ENCODE measurements at regions not wholly inside any gene's neighbourhood (a gene's known extent, or its start where the extent isn't known, plus 50 kb on each side); places are given as distances from the start of the nearest gene placed in this dataset.

GRCh38 chr22:26785932-26786331 is 128.5 kb downstream of the MIAT start:
- no peaks in the 10 kb centered on the region for H3K9me3 ChIP-seq
- DNase-seq, result no peak
- H3K27me3 ChIP-seq, result no peaks in the 10 kb centered on the region
- H3K36me3 ChIP-seq, result no peaks in the 10 kb centered on the region; the same call in 1 of the 2 replicates
- no peak overlapping the region for H3K4me3 ChIP-seq

- no peak for DNase-seq
- Histone ChIP-seq H3K4me3 (no peak overlapping the region), H3K27me3 (no peaks in the 10 kb centered on the region), H3K36me3 (no peaks in the 10 kb centered on the region), H3K9me3 (no peaks in the 10 kb centered on the region)
These were observed 129.0 kb downstream of the MIAT start for GRCh38 chr22:26786398-26786797.

- no peak overlapping the region for H3K4me3 ChIP-seq
- H3K9me3 ChIP-seq, result no peaks in the 10 kb centered on the region
- H3K36me3 ChIP-seq, result no peaks in the 10 kb centered on the region
- DNase-seq, result no peak
- H3K27me3 ChIP-seq, result no peaks in the 10 kb centered on the region
These were observed 132.6 kb downstream of the MIAT start for GRCh38 chr22:26789951-26790350.

DNA sequence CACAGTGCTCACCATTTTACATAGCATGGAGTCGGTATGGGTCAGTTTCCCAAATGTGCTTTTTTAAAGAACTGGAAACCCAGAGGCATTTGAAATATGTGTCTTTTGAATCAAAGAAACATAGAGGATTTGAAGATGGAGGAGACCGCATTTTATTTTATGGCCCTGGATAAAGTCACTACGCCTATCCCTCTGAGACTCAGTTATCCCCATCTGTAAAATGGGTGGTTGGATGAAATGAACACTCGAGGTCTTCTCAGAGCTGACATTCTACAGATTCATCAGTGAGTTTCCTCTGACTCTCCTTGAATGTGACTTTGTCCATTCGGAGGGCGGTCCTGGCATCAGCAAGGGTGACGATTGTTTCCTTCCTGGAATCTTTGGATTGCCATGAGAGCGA is 135.1 kb downstream of the MIAT start:
- no peak for DNase-seq
- Histone ChIP-seq H3K27me3 (no peaks in the 10 kb centered on the region), H3K4me3 (no peak overlapping the region), H3K9me3 (no peaks in the 10 kb centered on the region), H3K36me3 (no peaks in the 10 kb centered on the region)

DNA sequence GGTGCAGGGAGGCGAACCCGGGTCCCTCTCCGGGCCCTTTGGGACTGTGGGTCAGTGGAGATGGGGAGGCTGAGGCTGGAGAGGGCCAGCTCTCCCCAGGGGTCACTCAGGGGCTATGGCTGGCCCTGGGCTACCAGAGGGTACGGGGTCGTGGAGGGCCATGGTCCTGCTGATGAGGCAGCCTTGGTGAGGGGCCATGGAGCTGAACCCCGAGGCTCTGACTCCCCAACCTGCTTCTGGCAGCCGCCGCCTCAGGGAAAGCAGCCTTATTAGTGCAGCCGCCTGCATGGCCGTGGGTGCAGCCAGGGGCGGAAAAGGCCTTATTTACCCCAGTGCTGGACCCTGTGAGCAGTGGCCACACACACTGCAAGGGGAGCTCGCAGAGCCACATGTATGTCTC is 139.4 kb downstream of the MIAT start:
- Histone ChIP-seq H3K27me3 (no peaks in the 10 kb centered on the region), H3K4me3 (no peak overlapping the region), H3K36me3 (no peaks in the 10 kb centered on the region), H3K9me3 (no peaks in the 10 kb centered on the region)
- DNase-seq, result no peak

- Histone ChIP-seq H3K27me3 (no peaks in the 10 kb centered on the region), H3K9me3 (no peaks in the 10 kb centered on the region), H3K4me3 (no peak overlapping the region), H3K36me3 (no peaks in the 10 kb centered on the region)
- no peak for DNase-seq
These were observed 140.5 kb downstream of the MIAT start for GRCh38 chr22:26797910-26798309.

GRCh38 chr22:26798462-26799065 is 141.2 kb downstream of the MIAT start:
- Histone ChIP-seq H3K27me3 (no peaks in the 10 kb centered on the region), H3K9me3 (no peaks in the 10 kb centered on the region), H3K4me3 (no peak overlapping the region), H3K36me3 (no peaks in the 10 kb centered on the region)
- DNase-seq, result no peak

GRCh38 chr22:26800858-26801257 is 143.5 kb downstream of the MIAT start:
- Histone ChIP-seq H3K9me3 (no peaks in the 10 kb centered on the region), H3K27me3 (no peaks in the 10 kb centered on the region), H3K36me3 (no peaks in the 10 kb centered on the region), H3K4me3 (no peak overlapping the region)
- DNase-seq, result peak; percentile 12

- Histone ChIP-seq H3K9me3 (no peaks in the 10 kb centered on the region), H3K36me3 (no peaks in the 10 kb centered on the region), H3K27me3 (no peaks in the 10 kb centered on the region), H3K4me3 (no peak overlapping the region)
- DNase-seq, result no peak
These were observed 144.1 kb downstream of the MIAT start for GRCh38 chr22:26801449-26801848.

- H3K9me3 ChIP-seq, result no peaks in the 10 kb centered on the region
- no peak overlapping the region for H3K4me3 ChIP-seq
- no peak for DNase-seq
These were observed 146.9 kb downstream of the MIAT start for GRCh38 chr22:26804315-26804714.

GRCh38 chr22:26804911-26805539 is 147.6 kb downstream of the MIAT start:
- Histone ChIP-seq H3K9me3 (no peaks in the 10 kb centered on the region), H3K27me3 (no peaks in the 10 kb centered on the region), H3K4me3 (no peak overlapping the region), H3K36me3 (no peaks in the 10 kb centered on the region)
- DNase-seq, result peak; percentile 37

More at GRCh38 chr22:26804315-26804714, 146.9 kb downstream of the MIAT start:
- H3K27me3 ChIP-seq, result no peaks in the 10 kb centered on the region
- H3K36me3 ChIP-seq, result no peaks in the 10 kb centered on the region

- H3K9me3 ChIP-seq, result no peaks in the 10 kb centered on the region
- DNase-seq, result no peak
- H3K36me3 ChIP-seq, result no peaks in the 10 kb centered on the region
These were observed 149.2 kb downstream of the MIAT start for GRCh38 chr22:26806445-26807175.

GRCh38 chr22:26811647-26811992 is 154.2 kb downstream of the MIAT start:
- Histone ChIP-seq H3K4me3 (no peak overlapping the region), H3K27me3 (no peaks in the 10 kb centered on the region), H3K9me3 (no peaks in the 10 kb centered on the region), H3K36me3 (no peaks in the 10 kb centered on the region)
- no peak for DNase-seq

More at GRCh38 chr22:26806445-26807175, 149.2 kb downstream of the MIAT start:
- Histone ChIP-seq H3K4me3 (no peak overlapping the region), H3K27me3 (no peaks in the 10 kb centered on the region)

GRCh38 chr22:26812731-26813130 is 155.3 kb downstream of the MIAT start:
- Histone ChIP-seq H3K36me3 (no peaks in the 10 kb centered on the region), H3K27me3 (no peaks in the 10 kb centered on the region), H3K9me3 (0 out of 2 replicates have a peak, but pooled peaks cover under 1% of the 10 kb centered on the region), H3K4me3 (no peak overlapping the region)
- DNase-seq, result no peak

- Histone ChIP-seq H3K4me3 (no peak overlapping the region), H3K36me3 (no peaks in the 10 kb centered on the region), H3K9me3 (0 out of 2 replicates have a peak, but pooled peaks cover 3% of the 10 kb centered on the region), H3K27me3 (no peaks in the 10 kb centered on the region)
- DNase-seq, result no peak
These were observed 159.3 kb downstream of the MIAT start for GRCh38 chr22:26816726-26817125.

GRCh38 chr22:26817926-26818325 is 160.5 kb downstream of the MIAT start:
- Histone ChIP-seq H3K9me3 (0 out of 2 replicates have a peak, but pooled peaks cover 3% of the 10 kb centered on the region), H3K4me3 (no peak overlapping the region), H3K27me3 (no peaks in the 10 kb centered on the region), H3K36me3 (no peaks in the 10 kb centered on the region)
- DNase-seq, result peak; percentile 5

- Histone ChIP-seq H3K36me3 (no peaks in the 10 kb centered on the region), H3K27me3 (no peaks in the 10 kb centered on the region), H3K9me3 (0 out of 2 replicates have a peak, but pooled peaks cover 3% of the 10 kb centered on the region), H3K4me3 (no peak overlapping the region)
- DNase-seq, result no peak
These were observed 164.5 kb downstream of the MIAT start for GRCh38 chr22:26821854-26822253.

GRCh38 chr22:26822313-26822712 is 164.9 kb downstream of the MIAT start:
- no peak for DNase-seq
- Histone ChIP-seq H3K4me3 (no peak overlapping the region), H3K27me3 (no peaks in the 10 kb centered on the region), H3K36me3 (no peaks in the 10 kb centered on the region), H3K9me3 (0 out of 2 replicates have a peak, but pooled peaks cover 3% of the 10 kb centered on the region)

Data from MG63 (cell line).